SK-N-SH (cell line): ENCODE measurements at regions not wholly inside any gene's neighbourhood (a gene's known extent, or its start where the extent isn't known, plus 50 kb on each side); places are given as distances from the start of the nearest gene placed in this dataset.

Experiments used
- CTCF ChIA-PET: fragments of 300-600, 350-600 bp; formaldehyde crosslinking; extraction: SDS; loops from one replicate; lab custom pipeline; 2021; lab: Yijun Ruan, JAX
- POLR2A ChIA-PET: fragments of 350-600 bp; sonication (Branson Sonifier 250); formaldehyde crosslinking; extraction: SDS; loops from one replicate; lab custom pipeline; 2020; ENCODE audit warnings: antibody characterized with exemption, inconsistent platforms; lab: Yijun Ruan, JAX
- DNase-seq: peaks from one replicate; pipeline ENCODE4 v3.0.0; 2012
- H2AFZ ChIP-seq: fragments of 200-600 bp; sonication (generic); 2 replicates; pipeline ENCODE4 v1.8.1; 2016; ENCODE audit warnings: antibody characterized with exemption, mild to moderate bottlenecking, low read depth
- H3F3A ChIP-seq: fragments of 200-600 bp; sonication (generic); replicated peaks from 2 replicates; pipeline ENCODE3; 2016; ENCODE audit warnings: antibody characterized with exemption, mild to moderate bottlenecking; ENCODE audit not compliant: insufficient read depth
- H3K27ac ChIP-seq, 2 experiments: fragments of 200-500 bp in 1 of 2; fragments of 200-600 bp in 1 of 2; sonication (Bioruptor generic) in 1 of 2; sonication (generic), shearing (Covaris generic) in 1 of 2; 2 replicates each; pipeline versions ENCODE4 v1.5.1 to v1.6.1; 2014 to 2016; ENCODE audit warnings: low read depth in 2 of 2, inconsistent platforms in 1 of 2, low read length in 1 of 2, mild to moderate bottlenecking in 1 of 2, mixed read lengths in 1 of 2
- H3K27me3 ChIP-seq: fragments of 200-600 bp; sonication (generic), shearing (Covaris generic); 2 replicates; pipeline ENCODE4 v1.6.1; 2016; ENCODE audit warnings: mixed run types; ENCODE audit not compliant: insufficient read depth
- H3K36me3 ChIP-seq, 2 experiments: fragments of 200-500 bp in 1 of 2; fragments of 200-600 bp in 1 of 2; sonication (Bioruptor generic) in 1 of 2; sonication (generic) in 1 of 2; replicated peaks in 1 of 2; 2 replicates each; pipeline versions ENCODE3 to v1.5.1; 2014 to 2016; ENCODE audit warnings: low read length in 1 of 2, mild to moderate bottlenecking in 1 of 2; ENCODE audit not compliant: insufficient read depth in 2 of 2, control insufficient read depth in 1 of 2
- H3K4me1 ChIP-seq, 2 experiments: fragments of 200-500 bp in 1 of 2; fragments of 200-600 bp in 1 of 2; sonication (Bioruptor generic) in 1 of 2; sonication (generic), shearing (Covaris generic) in 1 of 2; 2 replicates each; pipeline versions ENCODE4 v1.5.1 to v1.6.1; 2014 to 2016; ENCODE audit warnings: low read depth in 1 of 2, low read length in 1 of 2, mixed run types in 1 of 2; ENCODE audit not compliant: insufficient read depth in 2 of 2, control insufficient read depth in 1 of 2
- H3K4me2 ChIP-seq: fragments of 200-600 bp; sonication (generic), shearing (Covaris generic); 2 replicates; pipeline ENCODE4 v1.6.1; 2017; ENCODE audit warnings: mixed run types
- H3K4me3 ChIP-seq, 2 experiments: fragments of 200-500 bp in 1 of 2; fragments of 200-600 bp in 1 of 2; sonication (Bioruptor generic) in 1 of 2; sonication (generic), shearing (Covaris generic) in 1 of 2; 2 replicates each; pipeline versions ENCODE4 v1.5.1 to v1.8.1; 2014 to 2016; ENCODE audit warnings: low read depth in 2 of 2, inconsistent platforms in 1 of 2, low read length in 1 of 2, mild to moderate bottlenecking in 1 of 2, mixed read lengths in 1 of 2, moderate library complexity in 1 of 2
- H3K79me2 ChIP-seq: fragments of 200-600 bp; sonication (generic); 2 replicates; pipeline ENCODE4 v1.8.1; 2017; ENCODE audit warnings: mild to moderate bottlenecking; ENCODE audit not compliant: insufficient read depth
- H3K9ac ChIP-seq: fragments of 200-600 bp; sonication (generic); 2 replicates; pipeline ENCODE4 v1.6.1; 2017; ENCODE audit warnings: mixed run types
- H3K9me2 ChIP-seq: fragments of 200-600 bp; sonication (generic); 2 replicates; pipeline ENCODE4 v1.6.1; 2017; ENCODE audit warnings: mixed run types
- H3K9me3 ChIP-seq: fragments of 200-600 bp; sonication (generic); 2 replicates; pipeline ENCODE4 v1.6.1; 2017; ENCODE audit warnings: mixed run types, mild to moderate bottlenecking, moderate library complexity
- H4K20me1 ChIP-seq: fragments of 200-600 bp; sonication (generic); 2 replicates; pipeline ENCODE4 v1.6.1; 2017; ENCODE audit warnings: mild to moderate bottlenecking, mixed run types; ENCODE audit not compliant: insufficient read depth
- CHD2 ChIP-seq: fragments of 150-350 bp; IDR thresholded peaks from 2 replicates; pipeline ENCODE4 v1.6.1; 2018; ENCODE audit warnings: low read length; ENCODE audit not compliant: partially characterized antibody
- ELF1 ChIP-seq: IDR thresholded peaks from 2 replicates; pipeline ENCODE4 v1.4.0; 2012
- EZH2phosphoT487 ChIP-seq: fragments of 200-600 bp; sonication (generic); IDR thresholded peaks from 2 replicates; pipeline ENCODE4 v1.6.1; 2017; ENCODE audit warnings: low read depth, mixed run types, mild to moderate bottlenecking, antibody characterized with exemption, moderate library complexity, borderline replicate concordance
- FOXJ3 ChIP-seq: sonication (generic); formaldehyde crosslinking; IDR thresholded peaks from 2 replicates; pipeline ENCODE4 v1.5.1; 2020; ENCODE audit warnings: mild to moderate bottlenecking, missing genetic modification reagents
- MEF2A ChIP-seq: IDR thresholded peaks from 2 replicates; pipeline ENCODE4 v1.4.0; 2012; ENCODE audit warnings: low read depth, borderline replicate concordance
- MXI1 ChIP-seq: IDR thresholded peaks from 2 replicates; pipeline ENCODE4 v1.6.1; 2012; ENCODE audit warnings: mild to moderate bottlenecking, low read depth, low read length, improper control_type of control experiment
- NFIC ChIP-seq: IDR thresholded peaks from 2 replicates; pipeline ENCODE4 v1.4.0; 2012; ENCODE audit warnings: borderline replicate concordance
- RCOR1 ChIP-seq: fragments of 150-350 bp; IDR thresholded peaks from 2 replicates; pipeline ENCODE4 v1.6.1; 2017; ENCODE audit warnings: antibody characterized with exemption, low read length
- RFX5 ChIP-seq: IDR thresholded peaks from 2 replicates; pipeline ENCODE4 v1.6.1; 2012; ENCODE audit warnings: mild to moderate bottlenecking, improper control_type of control experiment, low read length
- SIN3A ChIP-seq: IDR thresholded peaks from 2 replicates; pipeline ENCODE4 v1.6.1; 2012; ENCODE audit warnings: low read depth, mild to moderate bottlenecking, low read length, moderate library complexity, borderline replicate concordance
- SMC3 ChIP-seq: IDR thresholded peaks from 2 replicates; pipeline ENCODE4 v1.6.1; 2012; ENCODE audit warnings: low read depth, low read length, improper control_type of control experiment
- TCF12 ChIP-seq: IDR thresholded peaks from 2 replicates; pipeline ENCODE4 v1.4.0; 2012
- YY1 ChIP-seq: IDR thresholded peaks from 2 replicates; pipeline ENCODE4 v1.4.0; 2012; ENCODE audit warnings: low read depth, mild to moderate bottlenecking
- WGBS: methylation state at CpG from one replicate; pipeline ENCODE4 v1.1.6; 2017; ENCODE audit warnings: low lambda C conversion rate; 5-methylcytosine and 5-hydroxymethylcytosine counted together
- TF ChIP-seq, protein P1 (sequence below): IDR thresholded peaks from 2 replicates; pipeline ENCODE4 v1.4.0; 2012; ENCODE audit warnings: low read depth, borderline replicate concordance
- TF ChIP-seq, protein P2 (sequence below): IDR thresholded peaks from 2 replicates; pipeline ENCODE4 v1.6.1; 2012; ENCODE audit warnings: mild to moderate bottlenecking, low read depth, low read length, moderate library complexity

DNA sequence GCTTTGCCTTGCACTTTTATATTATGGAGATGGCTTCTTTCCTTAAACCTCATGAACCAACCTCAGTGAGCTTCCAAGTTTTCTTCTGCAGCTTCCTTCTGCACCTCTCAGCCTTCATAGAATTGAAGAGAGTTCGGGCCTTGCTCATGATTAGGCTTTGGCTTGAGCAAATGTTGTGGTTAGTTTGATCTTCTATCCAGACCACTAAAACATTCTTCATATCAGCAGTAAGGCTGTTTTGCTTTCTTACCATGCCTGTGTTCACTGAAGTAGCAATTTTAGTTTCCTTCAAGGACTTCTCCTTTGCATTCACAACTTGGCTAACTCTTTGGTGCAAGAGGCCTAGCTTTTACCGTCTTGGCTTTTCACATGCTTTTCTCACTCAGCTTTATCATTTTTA lies 125.4 kb downstream of the SNAPC1 start (continued):
- TF ChIP-seq, protein P1, sequence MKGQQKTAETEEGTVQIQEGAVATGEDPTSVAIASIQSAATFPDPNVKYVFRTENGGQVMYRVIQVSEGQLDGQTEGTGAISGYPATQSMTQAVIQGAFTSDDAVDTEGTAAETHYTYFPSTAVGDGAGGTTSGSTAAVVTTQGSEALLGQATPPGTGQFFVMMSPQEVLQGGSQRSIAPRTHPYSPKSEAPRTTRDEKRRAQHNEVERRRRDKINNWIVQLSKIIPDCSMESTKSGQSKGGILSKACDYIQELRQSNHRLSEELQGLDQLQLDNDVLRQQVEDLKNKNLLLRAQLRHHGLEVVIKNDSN, result no peak

DNA sequence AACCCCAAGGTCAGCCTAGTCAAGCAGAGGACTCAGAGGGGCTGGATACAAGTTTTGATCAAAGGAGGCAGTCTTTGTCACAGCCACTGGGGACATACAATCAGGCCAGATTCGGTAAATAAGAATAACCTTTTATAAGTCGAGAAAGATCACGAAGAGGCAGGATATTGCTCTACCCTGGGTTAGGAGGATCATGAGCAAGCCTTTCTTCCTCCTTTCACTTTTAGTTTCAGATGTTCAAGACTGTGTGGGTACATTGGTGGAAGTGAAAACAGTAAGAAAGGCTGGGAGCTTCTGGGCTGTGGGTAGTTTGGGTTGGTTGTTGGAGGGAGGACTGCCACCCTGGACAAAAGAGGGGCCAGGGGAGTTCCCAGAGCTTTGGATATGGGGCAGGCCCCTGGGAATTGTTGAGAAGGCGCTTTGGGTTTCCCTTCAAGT lies 127.7 kb downstream of the SNAPC1 start:
- Histone ChIP-seq H4K20me1 (no peaks in the 10 kb centered on the region), H3K36me3 (no peaks in the 10 kb centered on the region), H3K4me2 (no peak overlapping the region), H3K9me2 (no peaks in the 10 kb centered on the region), H3K9ac (no peak overlapping the region), H3F3A (no peaks in the 10 kb centered on the region), H3K9me3 (no peaks in the 10 kb centered on the region), H3K79me2 (no peaks in the 10 kb centered on the region), H3K27ac (no peak overlapping the region), H3K27me3 (peaks cover 12% of the 10 kb centered on the region; the same call in 1 of the 2 replicates), H3K4me3 (no peak overlapping the region), H2AFZ (no peak overlapping the region), H3K4me1 (no peaks in the 10 kb centered on the region)
- ChIA-PET CTCF (interaction anchor here (0.6 to 4.8 kb wide), 5 partner anchors 14 to 253 kb away, joined by 3 to 32 read pairs (median 3); no protein-coding TSS in a partner anchor), POLR2A (no interaction called here)
- no peak for DNase-seq
- 25% methylated on average over 4 of the region's 4 CpGs for WGBS
- TF ChIP-seq, protein P2, sequence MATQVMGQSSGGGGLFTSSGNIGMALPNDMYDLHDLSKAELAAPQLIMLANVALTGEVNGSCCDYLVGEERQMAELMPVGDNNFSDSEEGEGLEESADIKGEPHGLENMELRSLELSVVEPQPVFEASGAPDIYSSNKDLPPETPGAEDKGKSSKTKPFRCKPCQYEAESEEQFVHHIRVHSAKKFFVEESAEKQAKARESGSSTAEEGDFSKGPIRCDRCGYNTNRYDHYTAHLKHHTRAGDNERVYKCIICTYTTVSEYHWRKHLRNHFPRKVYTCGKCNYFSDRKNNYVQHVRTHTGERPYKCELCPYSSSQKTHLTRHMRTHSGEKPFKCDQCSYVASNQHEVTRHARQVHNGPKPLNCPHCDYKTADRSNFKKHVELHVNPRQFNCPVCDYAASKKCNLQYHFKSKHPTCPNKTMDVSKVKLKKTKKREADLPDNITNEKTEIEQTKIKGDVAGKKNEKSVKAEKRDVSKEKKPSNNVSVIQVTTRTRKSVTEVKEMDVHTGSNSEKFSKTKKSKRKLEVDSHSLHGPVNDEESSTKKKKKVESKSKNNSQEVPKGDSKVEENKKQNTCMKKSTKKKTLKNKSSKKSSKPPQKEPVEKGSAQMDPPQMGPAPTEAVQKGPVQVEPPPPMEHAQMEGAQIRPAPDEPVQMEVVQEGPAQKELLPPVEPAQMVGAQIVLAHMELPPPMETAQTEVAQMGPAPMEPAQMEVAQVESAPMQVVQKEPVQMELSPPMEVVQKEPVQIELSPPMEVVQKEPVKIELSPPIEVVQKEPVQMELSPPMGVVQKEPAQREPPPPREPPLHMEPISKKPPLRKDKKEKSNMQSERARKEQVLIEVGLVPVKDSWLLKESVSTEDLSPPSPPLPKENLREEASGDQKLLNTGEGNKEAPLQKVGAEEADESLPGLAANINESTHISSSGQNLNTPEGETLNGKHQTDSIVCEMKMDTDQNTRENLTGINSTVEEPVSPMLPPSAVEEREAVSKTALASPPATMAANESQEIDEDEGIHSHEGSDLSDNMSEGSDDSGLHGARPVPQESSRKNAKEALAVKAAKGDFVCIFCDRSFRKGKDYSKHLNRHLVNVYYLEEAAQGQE, result no peak
- no peak for TF ChIP-seq TCF12
- no peak for TF ChIP-seq MXI1
- TF ChIP-seq EZH2phosphoT487, result no peak
- no peak for TF ChIP-seq FOXJ3
- TF ChIP-seq MEF2A, result no peak
- no peak for TF ChIP-seq CHD2
- TF ChIP-seq ELF1, result no peak
- no peak for TF ChIP-seq RCOR1

DNA sequence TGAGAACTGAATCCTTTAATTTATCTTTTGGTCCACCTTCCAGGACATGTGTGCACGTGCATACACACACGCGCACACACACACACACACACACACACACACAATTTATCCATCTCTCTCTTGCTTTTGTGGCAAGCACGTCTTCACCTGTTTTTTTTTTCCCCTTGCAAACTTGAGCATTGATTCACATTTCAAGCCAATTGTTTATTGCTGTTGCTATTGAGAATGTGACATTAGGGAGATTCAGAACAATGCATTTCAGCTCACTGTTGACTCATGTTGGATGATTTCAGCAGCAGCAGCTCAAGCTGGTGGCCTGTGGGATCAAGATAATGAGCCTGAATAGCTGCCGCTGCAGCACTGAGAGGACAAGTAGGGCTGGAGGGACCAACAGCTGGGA lies 128.9 kb downstream of the SNAPC1 start:
- H3K4me3 ChIP-seq, result no peak overlapping the region
- no peak overlapping the region for H3K9ac ChIP-seq
- no peaks in the 10 kb centered on the region for H3K79me2 ChIP-seq
- ChIA-PET POLR2A (no interaction called here), CTCF (interaction anchor here (1.0 to 4.8 kb wide), 3 partner anchors 18 to 236 kb away, joined by 3 to 32 read pairs (median 3); no protein-coding TSS in a partner anchor)
- no peaks in the 10 kb centered on the region for H4K20me1 ChIP-seq
- H3K36me3 ChIP-seq, result no peaks in the 10 kb centered on the region
- H3K4me1 ChIP-seq, result no peaks in the 10 kb centered on the region
- no peaks in the 10 kb centered on the region for H3K9me3 ChIP-seq
- peaks cover 12% of the 10 kb centered on the region; the same call in 1 of the 2 replicates for H3K27me3 ChIP-seq
- 41% methylated on average over 5 of the region's 5 CpGs for WGBS
- DNase-seq, result no peak
- H3F3A ChIP-seq, result no peaks in the 10 kb centered on the region
- H3K27ac ChIP-seq, result no peak overlapping the region
- H3K4me2 ChIP-seq, result no peak overlapping the region
- TF ChIP-seq MXI1, result no peak
- no peak for TF ChIP-seq CHD2
- no peak for TF ChIP-seq TCF12
- TF ChIP-seq YY1, result no peak
- TF ChIP-seq SIN3A, result no peak
- TF ChIP-seq NFIC, result no peak
- no peak for TF ChIP-seq SMC3
- TF ChIP-seq RFX5, result no peak
- no peaks in the 10 kb centered on the region for H3K9me2 ChIP-seq
- no peak overlapping the region for H2AFZ ChIP-seq
